ENCODE measurements at regions not wholly inside any gene's neighbourhood (a gene's known extent, or its start where the extent isn't known, plus 50 kb on each side); places are given as distances from the start of the nearest gene placed in this dataset.

DNA sequence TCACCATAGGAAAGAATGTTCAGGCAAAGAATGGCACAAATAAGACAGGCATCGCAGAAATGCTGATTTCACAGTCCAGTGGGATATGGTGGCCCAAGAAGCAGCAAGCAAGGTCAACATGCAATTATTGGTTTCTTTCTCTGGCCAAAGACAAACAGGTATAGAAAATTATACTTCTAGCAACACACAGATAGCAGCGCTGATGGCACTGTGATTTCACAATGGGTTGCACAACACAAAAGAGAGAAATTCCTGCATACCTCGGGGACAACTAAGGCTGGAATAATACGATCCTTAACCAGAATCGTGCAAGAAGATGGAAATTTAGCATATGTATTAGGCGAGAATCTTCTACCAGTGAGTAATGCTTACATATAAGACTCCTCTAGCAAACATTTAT lies 76.3 kb upstream of the NR2F2 start:
- no peak overlapping the region for H3K4me2 ChIP-seq (ENCODE audit: low read depth, low read length, poor library complexity, severe bottlenecking)
- no peak for TF ChIP-seq EZH2phosphoT487 (IDR thresholded peaks at IDR 0.05; ENCODE audit: borderline replicate concordance)
- TF ChIP-seq, protein P1, sequence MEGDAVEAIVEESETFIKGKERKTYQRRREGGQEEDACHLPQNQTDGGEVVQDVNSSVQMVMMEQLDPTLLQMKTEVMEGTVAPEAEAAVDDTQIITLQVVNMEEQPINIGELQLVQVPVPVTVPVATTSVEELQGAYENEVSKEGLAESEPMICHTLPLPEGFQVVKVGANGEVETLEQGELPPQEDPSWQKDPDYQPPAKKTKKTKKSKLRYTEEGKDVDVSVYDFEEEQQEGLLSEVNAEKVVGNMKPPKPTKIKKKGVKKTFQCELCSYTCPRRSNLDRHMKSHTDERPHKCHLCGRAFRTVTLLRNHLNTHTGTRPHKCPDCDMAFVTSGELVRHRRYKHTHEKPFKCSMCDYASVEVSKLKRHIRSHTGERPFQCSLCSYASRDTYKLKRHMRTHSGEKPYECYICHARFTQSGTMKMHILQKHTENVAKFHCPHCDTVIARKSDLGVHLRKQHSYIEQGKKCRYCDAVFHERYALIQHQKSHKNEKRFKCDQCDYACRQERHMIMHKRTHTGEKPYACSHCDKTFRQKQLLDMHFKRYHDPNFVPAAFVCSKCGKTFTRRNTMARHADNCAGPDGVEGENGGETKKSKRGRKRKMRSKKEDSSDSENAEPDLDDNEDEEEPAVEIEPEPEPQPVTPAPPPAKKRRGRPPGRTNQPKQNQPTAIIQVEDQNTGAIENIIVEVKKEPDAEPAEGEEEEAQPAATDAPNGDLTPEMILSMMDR (conservative IDR thresholded peaks at IDR 0.05; ENCODE audit: low read length): no peak
- no peaks in the 10 kb centered on the region for H3K9me3 ChIP-seq (ENCODE audit: insufficient read depth, low read depth, low read length)
- H4K20me1 ChIP-seq (ENCODE audit: insufficient read depth, low read length, poor library complexity, severe bottlenecking): no peaks in the 10 kb centered on the region
- no peaks in the 10 kb centered on the region for H3K36me3 ChIP-seq (ENCODE audit: insufficient read depth, low read length)
- H2AFZ ChIP-seq (ENCODE audit: low read length): no peak overlapping the region
- no peak overlapping the region for H3K4me3 ChIP-seq (ENCODE audit: low read length, poor library complexity, severe bottlenecking)
- no peaks in the 10 kb centered on the region for H3K4me1 ChIP-seq (ENCODE audit: insufficient read depth, low read length, poor library complexity, severe bottlenecking)
- no peaks in the 10 kb centered on the region for H3F3A ChIP-seq (ENCODE audit: low read depth)
- no peak overlapping the region for H3K9ac ChIP-seq (ENCODE audit: low read depth, low read length, poor library complexity, severe bottlenecking)
- no peaks in the 10 kb centered on the region for H3K9me2 ChIP-seq (replicated peaks; ENCODE audit: low read depth, low read length)
- no peaks in the 10 kb centered on the region for H3K27me3 ChIP-seq (ENCODE audit: insufficient read depth, low read length, poor library complexity, severe bottlenecking)
- H3K79me2 ChIP-seq (ENCODE audit: insufficient read depth, low read length): no peaks in the 10 kb centered on the region

DNA sequence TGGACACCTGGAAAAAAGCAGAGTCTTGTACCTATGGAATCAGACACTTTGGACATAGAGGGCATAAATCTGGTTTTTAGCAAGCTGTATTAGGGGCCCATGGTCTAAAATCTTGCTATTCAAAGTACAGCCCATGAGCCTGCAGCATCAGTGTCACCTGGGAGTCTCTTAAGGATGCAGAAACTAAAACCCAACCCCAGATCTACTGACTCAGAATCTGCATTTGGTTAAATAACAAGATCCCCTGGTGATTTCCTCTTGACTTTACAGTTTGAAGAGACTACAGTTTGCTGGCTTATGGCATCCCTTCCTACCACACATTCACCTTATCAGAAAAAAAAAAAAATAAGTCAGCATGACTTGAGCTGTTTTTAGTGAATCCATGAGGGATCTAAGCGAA lies 74.9 kb upstream of the NR2F2 start:
- Histone ChIP-seq H3K4me1 (ENCODE audit: insufficient read depth, low read length, poor library complexity, severe bottlenecking) (no peaks in the 10 kb centered on the region), H3K79me2 (ENCODE audit: insufficient read depth, low read length) (no peaks in the 10 kb centered on the region), H3K4me3 (ENCODE audit: low read length, poor library complexity, severe bottlenecking) (no peak overlapping the region), H2AFZ (ENCODE audit: low read length) (no peak overlapping the region), H3K9me3 (ENCODE audit: insufficient read depth, low read depth, low read length) (no peaks in the 10 kb centered on the region), H3K9me2 (replicated peaks; ENCODE audit: low read depth, low read length) (no peaks in the 10 kb centered on the region), H3F3A (ENCODE audit: low read depth) (no peaks in the 10 kb centered on the region), H3K36me3 (ENCODE audit: insufficient read depth, low read length) (no peaks in the 10 kb centered on the region), H4K20me1 (ENCODE audit: insufficient read depth, low read length, poor library complexity, severe bottlenecking) (no peaks in the 10 kb centered on the region), H3K9ac (ENCODE audit: low read depth, low read length, poor library complexity, severe bottlenecking) (no peak overlapping the region), H3K27me3 (ENCODE audit: insufficient read depth, low read length, poor library complexity, severe bottlenecking) (no peaks in the 10 kb centered on the region), H3K4me2 (ENCODE audit: low read depth, low read length, poor library complexity, severe bottlenecking) (no peak overlapping the region)
- TF ChIP-seq EZH2phosphoT487 (IDR thresholded peaks at IDR 0.05; ENCODE audit: borderline replicate concordance): no peak
- TF ChIP-seq, protein P1 (conservative IDR thresholded peaks at IDR 0.05; ENCODE audit: low read length): no peak

DNA sequence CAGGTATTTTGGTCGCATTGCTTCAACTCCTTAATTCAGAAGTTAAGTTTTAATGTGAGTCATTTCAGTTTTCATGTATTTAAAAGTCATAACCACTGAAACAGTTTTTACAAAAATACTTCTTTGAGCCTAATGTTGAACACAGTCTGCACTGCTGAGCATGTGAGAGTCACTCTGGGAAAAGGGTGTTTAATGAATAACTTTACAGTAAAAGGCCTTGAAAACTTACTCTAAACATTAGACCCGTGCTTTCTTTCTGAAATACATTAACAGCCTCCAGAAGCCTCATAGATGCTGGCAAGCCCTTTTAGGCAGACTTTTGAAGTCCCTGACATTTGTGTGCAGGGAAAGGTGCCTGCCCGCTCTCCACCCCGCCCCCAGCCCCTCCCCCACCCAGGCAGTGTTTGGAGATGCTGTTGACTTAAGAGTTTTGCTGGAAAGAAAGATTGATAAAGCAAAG lies 68.9 kb upstream of the NR2F2 start:
- Histone ChIP-seq H3K27me3 (ENCODE audit: insufficient read depth, low read length, poor library complexity, severe bottlenecking) (no peaks in the 10 kb centered on the region), H3K9me2 (replicated peaks; ENCODE audit: low read depth, low read length) (no peaks in the 10 kb centered on the region), H4K20me1 (ENCODE audit: insufficient read depth, low read length, poor library complexity, severe bottlenecking) (no peaks in the 10 kb centered on the region), H3K4me1 (ENCODE audit: insufficient read depth, low read length, poor library complexity, severe bottlenecking) (no peaks in the 10 kb centered on the region), H3K9ac (ENCODE audit: low read depth, low read length, poor library complexity, severe bottlenecking) (no peak overlapping the region), H3K4me3 (ENCODE audit: low read length, poor library complexity, severe bottlenecking) (no peak overlapping the region), H3K36me3 (ENCODE audit: insufficient read depth, low read length) (no peaks in the 10 kb centered on the region), H3F3A (ENCODE audit: low read depth) (no peaks in the 10 kb centered on the region), H3K9me3 (ENCODE audit: insufficient read depth, low read depth, low read length) (no peaks in the 10 kb centered on the region), H3K79me2 (ENCODE audit: insufficient read depth, low read length) (no peaks in the 10 kb centered on the region), H2AFZ (ENCODE audit: low read length) (no peak overlapping the region; the same call in 1 of the 2 replicates), H3K4me2 (ENCODE audit: low read depth, low read length, poor library complexity, severe bottlenecking) (no peak overlapping the region)
- TF ChIP-seq EZH2phosphoT487 (IDR thresholded peaks at IDR 0.05; ENCODE audit: borderline replicate concordance): no peak
- TF ChIP-seq, protein P1 (conservative IDR thresholded peaks at IDR 0.05; ENCODE audit: low read length): no peak
